Osteocyte (in vitro differentiated cells): ENCODE measurements at regions not wholly inside any gene's neighbourhood (a gene's known extent, or its start where the extent isn't known, plus 50 kb on each side); places are given as distances from the start of the nearest gene placed in this dataset.

Experiments used
- DNase-seq: peaks from one replicate; pipeline ENCODE4 v3.0.0; 2021; ENCODE audit warnings: mixed read lengths; ENCODE audit not compliant: unreplicated experiment; ENCODE audit errors: extremely low spot score
- H3K27ac Mint-ChIP-seq: one replicate; pipeline ENCODE4 v1.8.0; 2021; ENCODE audit warnings: mild to moderate bottlenecking, mixed read lengths; ENCODE audit not compliant: unreplicated experiment
- H3K27me3 Mint-ChIP-seq: one replicate; pipeline ENCODE4 v1.8.0; 2021; ENCODE audit warnings: mixed read lengths; ENCODE audit not compliant: unreplicated experiment
- H3K36me3 Mint-ChIP-seq: one replicate; pipeline ENCODE4 v1.8.0; 2021; ENCODE audit warnings: mixed read lengths; ENCODE audit not compliant: unreplicated experiment
- H3K4me1 Mint-ChIP-seq: one replicate; pipeline ENCODE4 v1.8.0; 2021; ENCODE audit warnings: mixed read lengths; ENCODE audit not compliant: unreplicated experiment
- H3K4me3 Mint-ChIP-seq: one replicate; pipeline ENCODE4 v1.8.0; 2021; ENCODE audit warnings: mild to moderate bottlenecking, moderate library complexity, mixed read lengths; ENCODE audit not compliant: unreplicated experiment
- H3K9me3 Mint-ChIP-seq: one replicate; pipeline ENCODE4 v1.8.0; 2021; ENCODE audit warnings: mixed read lengths; ENCODE audit not compliant: unreplicated experiment
- TF ChIP-seq, protein P1 (sequence below): fragments of 200-600 bp; sonication (generic); IDR thresholded peaks from 2 replicates; pipeline ENCODE4 v1.5.0; 2021; ENCODE audit warnings: antibody characterized with exemption, mild to moderate bottlenecking, moderate library complexity

- Mint-ChIP-seq H3K4me1 (peaks cover 15% of the 10 kb centered on the region), H3K36me3 (no peaks in the 10 kb centered on the region), H3K27me3 (no peaks in the 10 kb centered on the region), H3K9me3 (no peaks in the 10 kb centered on the region), H3K4me3 (no peak overlapping the region), H3K27ac (no peak overlapping the region)
- TF ChIP-seq, protein P1, sequence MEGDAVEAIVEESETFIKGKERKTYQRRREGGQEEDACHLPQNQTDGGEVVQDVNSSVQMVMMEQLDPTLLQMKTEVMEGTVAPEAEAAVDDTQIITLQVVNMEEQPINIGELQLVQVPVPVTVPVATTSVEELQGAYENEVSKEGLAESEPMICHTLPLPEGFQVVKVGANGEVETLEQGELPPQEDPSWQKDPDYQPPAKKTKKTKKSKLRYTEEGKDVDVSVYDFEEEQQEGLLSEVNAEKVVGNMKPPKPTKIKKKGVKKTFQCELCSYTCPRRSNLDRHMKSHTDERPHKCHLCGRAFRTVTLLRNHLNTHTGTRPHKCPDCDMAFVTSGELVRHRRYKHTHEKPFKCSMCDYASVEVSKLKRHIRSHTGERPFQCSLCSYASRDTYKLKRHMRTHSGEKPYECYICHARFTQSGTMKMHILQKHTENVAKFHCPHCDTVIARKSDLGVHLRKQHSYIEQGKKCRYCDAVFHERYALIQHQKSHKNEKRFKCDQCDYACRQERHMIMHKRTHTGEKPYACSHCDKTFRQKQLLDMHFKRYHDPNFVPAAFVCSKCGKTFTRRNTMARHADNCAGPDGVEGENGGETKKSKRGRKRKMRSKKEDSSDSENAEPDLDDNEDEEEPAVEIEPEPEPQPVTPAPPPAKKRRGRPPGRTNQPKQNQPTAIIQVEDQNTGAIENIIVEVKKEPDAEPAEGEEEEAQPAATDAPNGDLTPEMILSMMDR: no peak
- DNase-seq: no peak
Observed at GRCh38 chr6:223136-223535, 69.2 kb upstream of the DUSP22 start.

DNA sequence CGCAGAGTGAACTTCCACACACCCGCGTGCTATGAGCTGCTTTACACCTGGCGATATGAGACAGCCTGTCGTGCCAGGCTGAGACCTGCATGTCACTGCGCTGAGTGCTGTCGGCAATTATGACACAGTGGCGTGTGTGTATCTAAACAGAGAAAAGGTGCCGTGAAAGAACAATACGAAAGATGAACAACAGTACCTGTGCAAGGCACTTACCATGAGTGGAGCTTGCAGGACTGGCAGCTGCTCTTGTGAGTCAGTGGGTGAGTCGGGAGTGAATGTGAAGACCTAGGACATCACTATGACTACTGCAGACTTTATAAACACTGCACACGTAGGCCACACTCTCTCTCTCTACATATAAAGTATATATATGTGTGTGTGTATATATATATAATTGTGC is 68.5 kb upstream of the DUSP22 start:
- H3K4me3 Mint-ChIP-seq: no peak overlapping the region
- TF ChIP-seq, protein P1: no peak
- DNase-seq: no peak

DNA sequence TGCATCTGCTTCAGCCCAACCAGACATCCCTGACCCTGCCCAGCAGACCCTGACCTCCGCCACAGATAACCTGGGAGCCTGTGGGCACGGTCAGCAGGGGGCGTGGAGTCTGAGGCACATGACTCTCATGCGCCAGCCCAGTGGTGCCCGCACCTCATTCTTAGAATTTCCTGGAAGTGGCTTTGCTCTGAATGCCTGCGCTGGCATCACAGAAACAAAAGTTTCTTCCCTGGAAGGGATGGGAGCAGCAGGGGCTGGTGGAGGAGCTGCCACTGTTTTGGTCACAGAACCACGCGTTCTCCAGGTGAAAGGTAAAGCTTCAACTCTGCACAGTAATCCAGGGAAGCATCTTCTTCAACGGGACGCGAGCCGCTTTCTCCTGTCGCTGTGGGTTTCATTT is 67.9 kb upstream of the DUSP22 start:
- TF ChIP-seq, protein P1: no peak
- Mint-ChIP-seq H3K27me3 (peaks cover 1% of the 10 kb centered on the region), H3K4me1 (peaks cover 15% of the 10 kb centered on the region), H3K4me3 (no peak overlapping the region), H3K27ac (no peak overlapping the region), H3K36me3 (no peaks in the 10 kb centered on the region), H3K9me3 (no peaks in the 10 kb centered on the region)
- no peak for DNase-seq

More for the DNA sequence above, 68.5 kb upstream of the DUSP22 start:
- no peaks in the 10 kb centered on the region for H3K36me3 Mint-ChIP-seq
- H3K4me1 Mint-ChIP-seq: peaks cover 15% of the 10 kb centered on the region
- H3K27ac Mint-ChIP-seq: no peak overlapping the region
- H3K9me3 Mint-ChIP-seq: no peaks in the 10 kb centered on the region
- no peaks in the 10 kb centered on the region for H3K27me3 Mint-ChIP-seq

DNA sequence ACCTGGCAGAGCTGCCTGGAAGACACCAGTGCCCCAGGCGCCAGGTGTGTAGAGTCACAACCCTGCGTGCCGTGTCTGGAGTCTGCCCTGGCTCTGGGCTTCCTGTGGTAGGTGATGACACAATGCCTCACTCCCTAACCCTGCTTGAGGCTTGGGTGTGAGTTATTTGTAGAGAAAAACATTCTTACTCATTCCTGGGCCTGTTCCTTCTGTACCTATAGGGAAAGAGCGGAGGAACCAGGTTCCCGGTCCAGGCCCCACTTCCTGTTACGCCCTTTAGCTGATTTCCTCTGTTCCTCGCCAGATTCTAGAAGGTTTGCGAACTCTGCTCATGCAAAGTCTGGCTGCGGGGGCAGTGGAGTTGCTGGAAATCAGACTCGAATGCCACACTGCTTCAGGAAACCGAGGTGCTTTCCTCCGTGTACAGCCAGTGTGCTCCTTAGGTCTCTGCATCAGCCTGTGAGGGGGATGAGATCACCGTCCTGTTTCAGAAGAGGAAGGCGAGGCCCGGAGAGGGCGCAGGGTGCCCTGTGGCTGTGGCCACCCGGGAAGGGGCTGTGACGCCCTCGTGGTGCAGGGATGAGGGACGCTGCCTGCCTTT is 67.1 kb upstream of the DUSP22 start:
- TF ChIP-seq, protein P1: no peak
- peaks cover 4% of the 10 kb centered on the region for H3K27me3 Mint-ChIP-seq
- H3K9me3 Mint-ChIP-seq: no peaks in the 10 kb centered on the region
- no peaks in the 10 kb centered on the region for H3K36me3 Mint-ChIP-seq
- no peak for DNase-seq
- peaks cover 13% of the 10 kb centered on the region for H3K4me1 Mint-ChIP-seq
- H3K27ac Mint-ChIP-seq: no peak overlapping the region
- H3K4me3 Mint-ChIP-seq: no peak overlapping the region

GRCh38 chr6:225907-226306 is 66.4 kb upstream of the DUSP22 start:
- Mint-ChIP-seq H3K9me3 (no peaks in the 10 kb centered on the region), H3K4me1 (peaks cover 10% of the 10 kb centered on the region), H3K4me3 (no peak overlapping the region), H3K27ac (no peak overlapping the region), H3K36me3 (no peaks in the 10 kb centered on the region), H3K27me3 (peaks cover 8% of the 10 kb centered on the region)
- TF ChIP-seq, protein P1: no peak
- no peak for DNase-seq
